Esophagus muscularis mucosa (tissue), 2 donors: ENCODE measurements at regions not wholly inside any gene's neighbourhood (a gene's known extent, or its start where the extent isn't known, plus 50 kb on each side); places are given as distances from the start of the nearest gene placed in this dataset.

ENCODE experiments used
- EP300 ChIP-seq: sonication (generic); formaldehyde crosslinking; IDR thresholded peaks from one replicate; pipeline ENCODE4 v1.6.1; 2017; ENCODE audit warnings: antibody characterized with exemption
- POLR2A ChIP-seq: fragments of 450-650 bp; IDR thresholded peaks from one replicate; pipeline ENCODE4 v1.6.1; 2017; ENCODE audit warnings: antibody characterized with exemption, moderate library complexity, mild to moderate bottlenecking, low read depth

GRCh38 chr1:168824418-168825065 lies 95.5 kb upstream of the DPT start:
- TF ChIP-seq EP300 (no peak), POLR2A (no peak)
